Suprapubic skin (tissue), 4 donors: ENCODE measurements at regions not wholly inside any gene's neighbourhood (a gene's known extent, or its start where the extent isn't known, plus 50 kb on each side); places are given as distances from the start of the nearest gene placed in this dataset.

Source experiments
- DNase-seq, 2 donors: peaks; one replicate each; pipeline ENCODE4 v3.0.0-alpha.2; 2019; ENCODE audit warnings: low spot score in 2 of 2
- H3K27ac ChIP-seq: fragments of 200-600 bp; sonication (generic); one replicate; pipeline ENCODE4 v1.5.1; 2019
- H3K27me3 ChIP-seq: fragments of 200-600 bp; sonication (generic); one replicate; pipeline ENCODE4 v1.5.1; 2019
- H3K36me3 ChIP-seq: fragments of 200-600 bp; sonication (generic); one replicate; pipeline ENCODE4 v1.5.1; 2019
- H3K4me1 ChIP-seq: fragments of 200-600 bp; sonication (generic); one replicate; pipeline ENCODE4 v1.5.1; 2019
- H3K4me3 ChIP-seq: fragments of 200-600 bp; sonication (generic); one replicate; pipeline ENCODE4 v1.5.1; 2019; ENCODE audit warnings: mild to moderate bottlenecking
- H3K9me3 ChIP-seq: fragments of 200-600 bp; sonication (generic); one replicate; pipeline ENCODE4 v1.5.1; 2019
- EP300 ChIP-seq: sonication (generic); formaldehyde crosslinking; IDR thresholded peaks from one replicate; pipeline ENCODE4 v1.6.1; 2017; ENCODE audit warnings: antibody characterized with exemption
- POLR2A ChIP-seq, 2 donors: fragments of 450-650 bp; IDR thresholded peaks; one replicate each; pipeline ENCODE4 v1.6.1; 2017; ENCODE audit warnings: antibody characterized with exemption in 2 of 2, mild to moderate bottlenecking in 2 of 2, moderate library complexity in 2 of 2
- POLR2AphosphoS5 ChIP-seq, 3 donors: sonication (generic); formaldehyde crosslinking; IDR thresholded peaks; one replicate each; pipeline ENCODE4 v1.6.1; 2017; ENCODE audit warnings: antibody characterized with exemption in 3 of 3
- WGBS: methylation state at CpG from one replicate; pipeline ENCODE4 v1.1.5; 2018; 5-methylcytosine and 5-hydroxymethylcytosine counted together
- TF ChIP-seq, protein P1 (sequence below), 2 donors: fragments of 200-600 bp in 1 of 2; fragments of 450-650 bp in 1 of 2; sonication (generic) in 1 of 2; IDR thresholded peaks; one replicate each; pipeline ENCODE4 v1.5.1; 2016 to 2019; ENCODE audit warnings: antibody characterized with exemption in 2 of 2, mild to moderate bottlenecking in 1 of 2, moderate library complexity in 1 of 2

DNA sequence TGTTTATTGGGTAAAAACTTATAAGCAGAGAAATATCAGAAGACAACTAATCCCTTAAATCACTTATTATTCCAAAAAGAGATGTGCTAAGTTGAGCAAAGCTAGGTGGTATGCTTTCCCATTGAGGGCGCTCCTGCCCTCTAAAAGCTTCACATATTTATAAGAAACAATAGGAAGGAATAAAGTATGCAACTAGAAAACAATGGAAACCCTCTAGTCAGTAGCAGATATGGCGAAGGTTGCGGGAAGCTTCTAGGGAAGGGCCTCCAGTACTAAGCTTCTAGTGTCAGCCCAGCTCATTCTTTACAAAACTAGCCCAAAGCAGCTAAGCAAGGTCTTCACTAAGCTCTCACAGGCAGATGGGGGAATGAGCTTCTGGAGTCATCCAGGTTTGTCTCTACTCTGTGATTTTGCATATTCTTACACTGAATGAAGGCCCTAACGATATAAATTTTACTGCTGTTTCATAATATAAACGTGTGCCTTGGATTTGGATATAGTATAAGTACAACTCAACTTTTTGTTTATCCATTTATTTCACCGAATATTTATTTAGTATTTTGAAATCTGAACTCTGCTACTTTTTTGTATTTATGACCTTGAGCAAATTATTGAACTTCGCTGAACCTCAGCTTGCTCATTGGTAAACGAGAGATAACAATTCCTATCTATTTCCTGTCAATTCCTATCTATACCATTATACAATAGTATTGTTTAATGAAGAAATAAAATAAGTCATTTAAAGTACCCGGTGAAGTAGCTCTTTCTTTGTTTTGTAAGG is 571.4 kb downstream of the ELAVL2 start:
- H3K9me3 ChIP-seq, result no peaks in the 10 kb centered on the region
- no peak overlapping the region for H3K27ac ChIP-seq
- H3K4me3 ChIP-seq, result no peak overlapping the region
- WGBS, result 82% methylated on average over 9 of the region's 9 CpGs
- H3K36me3 ChIP-seq, result no peaks in the 10 kb centered on the region
- DNase-seq, result no peak
- no peaks in the 10 kb centered on the region for H3K27me3 ChIP-seq
- H3K4me1 ChIP-seq, result no peaks in the 10 kb centered on the region
- TF ChIP-seq EP300 (no peak), POLR2AphosphoS5 (IDR thresholded peaks at IDR 0.05) (no peak), POLR2A (IDR thresholded peaks at IDR 0.05) (no peak)
- TF ChIP-seq, protein P1, sequence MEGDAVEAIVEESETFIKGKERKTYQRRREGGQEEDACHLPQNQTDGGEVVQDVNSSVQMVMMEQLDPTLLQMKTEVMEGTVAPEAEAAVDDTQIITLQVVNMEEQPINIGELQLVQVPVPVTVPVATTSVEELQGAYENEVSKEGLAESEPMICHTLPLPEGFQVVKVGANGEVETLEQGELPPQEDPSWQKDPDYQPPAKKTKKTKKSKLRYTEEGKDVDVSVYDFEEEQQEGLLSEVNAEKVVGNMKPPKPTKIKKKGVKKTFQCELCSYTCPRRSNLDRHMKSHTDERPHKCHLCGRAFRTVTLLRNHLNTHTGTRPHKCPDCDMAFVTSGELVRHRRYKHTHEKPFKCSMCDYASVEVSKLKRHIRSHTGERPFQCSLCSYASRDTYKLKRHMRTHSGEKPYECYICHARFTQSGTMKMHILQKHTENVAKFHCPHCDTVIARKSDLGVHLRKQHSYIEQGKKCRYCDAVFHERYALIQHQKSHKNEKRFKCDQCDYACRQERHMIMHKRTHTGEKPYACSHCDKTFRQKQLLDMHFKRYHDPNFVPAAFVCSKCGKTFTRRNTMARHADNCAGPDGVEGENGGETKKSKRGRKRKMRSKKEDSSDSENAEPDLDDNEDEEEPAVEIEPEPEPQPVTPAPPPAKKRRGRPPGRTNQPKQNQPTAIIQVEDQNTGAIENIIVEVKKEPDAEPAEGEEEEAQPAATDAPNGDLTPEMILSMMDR (IDR thresholded peaks at IDR 0.05), result no peak

DNA sequence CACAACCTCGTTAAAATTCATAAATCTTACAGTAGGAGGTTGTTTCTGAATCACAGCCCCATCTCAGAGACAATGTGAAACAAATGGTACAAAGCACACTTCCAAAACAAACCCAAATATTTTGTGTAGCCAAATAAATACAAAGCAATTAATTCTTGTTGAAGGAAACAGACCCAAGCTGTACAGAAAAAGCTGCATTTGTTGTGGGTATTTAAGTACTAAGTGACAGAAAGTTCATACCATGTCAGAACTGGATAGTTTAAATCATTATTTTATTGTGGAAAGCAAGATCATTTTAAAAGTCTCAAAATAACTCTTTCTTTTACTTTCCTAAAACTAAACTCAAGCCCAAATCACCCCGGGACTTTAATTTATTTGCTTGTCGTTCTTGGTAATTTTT is 570.7 kb downstream of the ELAVL2 start:
- Histone ChIP-seq H3K4me1 (no peaks in the 10 kb centered on the region), H3K27me3 (no peaks in the 10 kb centered on the region), H3K36me3 (no peaks in the 10 kb centered on the region), H3K27ac (no peak overlapping the region), H3K4me3 (no peak overlapping the region), H3K9me3 (no peaks in the 10 kb centered on the region)
- no peak for TF ChIP-seq POLR2AphosphoS5 (IDR thresholded peaks at IDR 0.05)
- TF ChIP-seq EP300, result no peak
- TF ChIP-seq POLR2A (IDR thresholded peaks at IDR 0.05), result no peak
- TF ChIP-seq, protein P1 (IDR thresholded peaks at IDR 0.05), result no peak
- no peak for DNase-seq
- 38% methylated on average over 3 of the region's 3 CpGs for WGBS

DNA sequence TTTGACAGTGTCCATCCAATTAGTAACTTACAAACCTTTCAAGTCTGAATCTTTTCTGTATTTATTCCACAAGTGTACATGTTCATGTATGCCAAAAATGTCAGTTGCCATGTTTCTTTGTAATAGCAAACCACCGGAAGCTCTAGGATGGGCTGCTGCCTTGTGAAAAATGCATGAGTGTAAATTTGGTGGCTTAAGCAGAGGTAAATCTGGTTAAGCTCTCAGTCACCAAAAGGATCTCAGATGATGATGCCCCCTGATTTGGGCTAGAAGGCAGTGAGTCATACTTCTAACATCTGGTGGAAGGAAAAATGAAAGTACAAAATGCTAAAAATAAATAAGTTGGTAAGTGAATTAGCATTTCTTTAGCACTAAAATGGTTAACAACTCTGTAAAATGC is 567.5 kb downstream of the ELAVL2 start:
- DNase-seq, result no peak
- H3K9me3 ChIP-seq, result no peaks in the 10 kb centered on the region
- no peak overlapping the region for H3K27ac ChIP-seq
- 81% methylated on average over 1 of the region's 1 CpG for WGBS
- no peak overlapping the region for H3K4me3 ChIP-seq
- H3K27me3 ChIP-seq, result no peaks in the 10 kb centered on the region
- no peaks in the 10 kb centered on the region for H3K4me1 ChIP-seq
- no peaks in the 10 kb centered on the region for H3K36me3 ChIP-seq
- TF ChIP-seq POLR2AphosphoS5 (IDR thresholded peaks at IDR 0.05), result no peak
- TF ChIP-seq EP300, result no peak
- TF ChIP-seq POLR2A (IDR thresholded peaks at IDR 0.05), result no peak
- TF ChIP-seq, protein P1 (IDR thresholded peaks at IDR 0.05), result no peak

DNA sequence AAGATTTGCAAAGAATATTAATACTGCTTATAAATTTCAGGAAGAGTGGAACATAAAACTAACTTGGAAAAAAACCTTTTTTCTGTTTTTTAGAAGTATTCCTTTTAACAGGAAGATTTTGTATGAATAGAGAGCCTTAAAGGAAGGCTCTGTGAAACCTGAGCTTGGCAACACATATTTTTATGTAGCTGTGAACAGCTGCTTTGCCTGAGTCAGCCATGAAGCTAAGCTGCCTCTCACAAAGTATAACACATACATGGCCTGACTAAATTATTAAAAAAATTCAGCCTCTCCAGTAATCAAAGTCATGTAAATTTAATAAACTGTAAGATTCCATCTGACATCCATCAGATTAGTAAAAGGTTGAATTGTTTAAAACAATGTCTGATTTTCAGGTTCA is 547.5 kb downstream of the ELAVL2 start:
- Histone ChIP-seq H3K9me3 (no peaks in the 10 kb centered on the region), H3K27me3 (no peaks in the 10 kb centered on the region), H3K36me3 (no peaks in the 10 kb centered on the region), H3K4me1 (no peaks in the 10 kb centered on the region), H3K27ac (no peak overlapping the region), H3K4me3 (no peak overlapping the region)
- no peak for TF ChIP-seq POLR2A (IDR thresholded peaks at IDR 0.05)
- no peak for TF ChIP-seq POLR2AphosphoS5 (IDR thresholded peaks at IDR 0.05)
- no peak for TF ChIP-seq EP300
- TF ChIP-seq, protein P1 (IDR thresholded peaks at IDR 0.05), result no peak
- no peak for DNase-seq

DNA sequence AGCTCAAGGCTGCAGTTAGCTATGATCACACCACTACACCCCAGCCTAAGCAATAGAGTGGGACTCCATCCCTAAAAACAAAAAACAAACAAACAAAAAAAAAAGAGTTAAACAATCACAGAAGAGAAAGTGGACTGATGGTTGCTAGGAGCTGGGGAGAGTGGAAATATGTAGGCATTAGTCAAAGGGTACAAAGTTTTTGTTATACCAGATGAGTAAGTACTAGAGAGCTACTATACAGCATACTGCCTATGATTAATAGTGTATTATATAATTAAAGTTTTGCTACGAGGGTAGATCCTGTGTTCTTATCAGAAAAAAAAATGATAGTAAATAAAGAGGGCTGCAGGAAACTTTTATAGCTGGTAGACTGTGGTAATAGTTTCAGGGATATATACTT is 538.6 kb downstream of the ELAVL2 start:
- Histone ChIP-seq H3K9me3 (no peaks in the 10 kb centered on the region), H3K36me3 (no peaks in the 10 kb centered on the region), H3K27me3 (no peaks in the 10 kb centered on the region), H3K4me3 (no peak overlapping the region), H3K27ac (no peak overlapping the region), H3K4me1 (no peaks in the 10 kb centered on the region)
- DNase-seq, result no peak
- TF ChIP-seq, protein P1 (IDR thresholded peaks at IDR 0.05), result no peak
- no peak for TF ChIP-seq POLR2A (IDR thresholded peaks at IDR 0.05)
- TF ChIP-seq POLR2AphosphoS5 (IDR thresholded peaks at IDR 0.05), result no peak
- TF ChIP-seq EP300, result no peak
- 50% methylated on average over 1 of the region's 1 CpG for WGBS
